ENCODE measurements at regions not wholly inside any gene's neighbourhood (a gene's known extent, or its start where the extent isn't known, plus 50 kb on each side); places are given as distances from the start of the nearest gene placed in this dataset.
"Not testable (repeated sequence)": the region's sequence is repeated elsewhere in the genome, so short reads cannot be mapped to it uniquely, and the experiment has no call there.

GRCh38 chr5:133861161-133861737, 107.2 kb downstream of the C5orf15 start:
- Histone ChIP-seq H3K27me3 (ENCODE audit: control insufficient read depth in 3 of 3, insufficient read depth in 3 of 3, low read length in 3 of 3) (peaks cover 0 to 2% (median 0%) of the 10 kb centered on the region in 3 donors), H3K9me3 (ENCODE audit: control insufficient read depth in 3 of 3, low read length in 3 of 3) (no peaks in the 10 kb centered on the region), H3K9ac (ENCODE audit: low read depth in 1 of 3, low read length in 3 of 3) (no peak overlapping the region), H3K36me3 (ENCODE audit: control insufficient read depth in 3 of 3, insufficient read depth in 3 of 3, low read length in 3 of 3) (no peaks in the 10 kb centered on the region), H3K27ac (ENCODE audit: low read depth, low read length) (no peak overlapping the region), H3K4me3 (ENCODE audit: low read length in 3 of 3) (no peak overlapping the region), H3K4me1 (ENCODE audit: control insufficient read depth in 3 of 3, insufficient read depth in 3 of 3, low read length in 3 of 3) (no peaks in the 10 kb centered on the region)

- H3K36me3 ChIP-seq (ENCODE audit: control insufficient read depth in 3 of 3, insufficient read depth in 3 of 3, low read length in 3 of 3): no peaks in the 10 kb centered on the region
- H3K4me3 ChIP-seq (ENCODE audit: low read length in 3 of 3): no peak overlapping the region
- H3K9ac ChIP-seq (ENCODE audit: low read depth in 1 of 3, low read length in 3 of 3): no peak overlapping the region
- H3K27ac ChIP-seq (ENCODE audit: low read depth, low read length): no peak overlapping the region
- peaks cover 0 to 2% (median 2%) of the 10 kb centered on the region in 3 donors for H3K27me3 ChIP-seq (ENCODE audit: control insufficient read depth in 3 of 3, insufficient read depth in 3 of 3, low read length in 3 of 3)
- no peaks in the 10 kb centered on the region for H3K9me3 ChIP-seq (ENCODE audit: control insufficient read depth in 3 of 3, low read length in 3 of 3)
- H3K4me1 ChIP-seq (ENCODE audit: control insufficient read depth in 3 of 3, insufficient read depth in 3 of 3, low read length in 3 of 3): no peaks in the 10 kb centered on the region
These were observed 109.4 kb downstream of the C5orf15 start for GRCh38 chr5:133859073-133859472.

GRCh38 chr5:133857595-133858313, 110.7 kb downstream of the C5orf15 start:
- H3K4me3 ChIP-seq (ENCODE audit: low read length in 3 of 3); H3K36me3 ChIP-seq (ENCODE audit: control insufficient read depth in 3 of 3, insufficient read depth in 3 of 3, low read length in 3 of 3); H3K4me1 ChIP-seq (ENCODE audit: control insufficient read depth in 3 of 3, insufficient read depth in 3 of 3, low read length in 3 of 3): not testable (repeated sequence)

GRCh38 chr5:133854554-133854953, 113.9 kb downstream of the C5orf15 start:
- Histone ChIP-seq H3K27me3 (ENCODE audit: control insufficient read depth in 3 of 3, insufficient read depth in 3 of 3, low read length in 3 of 3) (peaks cover 0 to 2% (median 0%) of the 10 kb centered on the region in 3 donors), H3K9me3 (ENCODE audit: control insufficient read depth in 3 of 3, low read length in 3 of 3) (no peaks in the 10 kb centered on the region), H3K27ac (ENCODE audit: low read depth, low read length) (no peak overlapping the region), H3K9ac (ENCODE audit: low read depth in 1 of 3, low read length in 3 of 3) (no peak overlapping the region), H3K36me3 (ENCODE audit: control insufficient read depth in 3 of 3, insufficient read depth in 3 of 3, low read length in 3 of 3) (no peaks in the 10 kb centered on the region), H3K4me3 (ENCODE audit: low read length in 3 of 3) (no peak overlapping the region), H3K4me1 (ENCODE audit: control insufficient read depth in 3 of 3, insufficient read depth in 3 of 3, low read length in 3 of 3) (no peaks in the 10 kb centered on the region)

More at GRCh38 chr5:133857595-133858313, 110.7 kb downstream of the C5orf15 start:
- H3K27me3 ChIP-seq (ENCODE audit: control insufficient read depth in 3 of 3, insufficient read depth in 3 of 3, low read length in 3 of 3); H3K9ac ChIP-seq (ENCODE audit: low read depth in 1 of 3, low read length in 3 of 3); H3K27ac ChIP-seq (ENCODE audit: low read depth, low read length); H3K9me3 ChIP-seq (ENCODE audit: control insufficient read depth in 3 of 3, low read length in 3 of 3): not testable (repeated sequence)

GRCh38 chr5:133853646-133854365, 114.6 kb downstream of the C5orf15 start:
- peaks cover 0 to 2% (median 0%) of the 10 kb centered on the region in 3 donors for H3K27me3 ChIP-seq (ENCODE audit: control insufficient read depth in 3 of 3, insufficient read depth in 3 of 3, low read length in 3 of 3)
- H3K4me3 ChIP-seq (ENCODE audit: low read length in 3 of 3): no peak overlapping the region
- H3K27ac ChIP-seq (ENCODE audit: low read depth, low read length): no peak overlapping the region
- no peaks in the 10 kb centered on the region for H3K36me3 ChIP-seq (ENCODE audit: control insufficient read depth in 3 of 3, insufficient read depth in 3 of 3, low read length in 3 of 3)
- H3K4me1 ChIP-seq (ENCODE audit: control insufficient read depth in 3 of 3, insufficient read depth in 3 of 3, low read length in 3 of 3): peaks cover 0 to 4% (median 4%) of the 10 kb centered on the region in 3 donors
- no peak overlapping the region for H3K9ac ChIP-seq (ENCODE audit: low read depth in 1 of 3, low read length in 3 of 3)
- H3K9me3 ChIP-seq (ENCODE audit: control insufficient read depth in 3 of 3, low read length in 3 of 3): no peaks in the 10 kb centered on the region

GRCh38 chr5:133851521-133851920, 116.9 kb downstream of the C5orf15 start:
- no peak overlapping the region for H3K9ac ChIP-seq (ENCODE audit: low read depth in 1 of 3, low read length in 3 of 3)
- no peaks in the 10 kb centered on the region for H3K9me3 ChIP-seq (ENCODE audit: control insufficient read depth in 3 of 3, low read length in 3 of 3)
- H3K27me3 ChIP-seq (ENCODE audit: control insufficient read depth in 3 of 3, insufficient read depth in 3 of 3, low read length in 3 of 3): peaks cover 0 to 2% (median 0%) of the 10 kb centered on the region in 3 donors
- no peak overlapping the region for H3K27ac ChIP-seq (ENCODE audit: low read depth, low read length)
- peaks cover 0 to 4% (median 4%) of the 10 kb centered on the region in 3 donors for H3K4me1 ChIP-seq (ENCODE audit: control insufficient read depth in 3 of 3, insufficient read depth in 3 of 3, low read length in 3 of 3)
- H3K4me3 ChIP-seq (ENCODE audit: low read length in 3 of 3): no peak overlapping the region
- no peaks in the 10 kb centered on the region for H3K36me3 ChIP-seq (ENCODE audit: control insufficient read depth in 3 of 3, insufficient read depth in 3 of 3, low read length in 3 of 3)

GRCh38 chr5:133850811-133851210, 117.6 kb downstream of the C5orf15 start:
- Histone ChIP-seq H3K27me3 (ENCODE audit: control insufficient read depth in 3 of 3, insufficient read depth in 3 of 3, low read length in 3 of 3) (peaks cover 0 to 2% (median 0%) of the 10 kb centered on the region in 3 donors), H3K4me3 (ENCODE audit: low read length in 3 of 3) (no peak overlapping the region), H3K36me3 (ENCODE audit: control insufficient read depth in 3 of 3, insufficient read depth in 3 of 3, low read length in 3 of 3) (no peaks in the 10 kb centered on the region), H3K27ac (ENCODE audit: low read depth, low read length) (no peak overlapping the region), H3K9ac (ENCODE audit: low read depth in 1 of 3, low read length in 3 of 3) (no peak overlapping the region), H3K4me1 (ENCODE audit: control insufficient read depth in 3 of 3, insufficient read depth in 3 of 3, low read length in 3 of 3) (peaks cover 0 to 4% (median 4%) of the 10 kb centered on the region in 3 donors), H3K9me3 (ENCODE audit: control insufficient read depth in 3 of 3, low read length in 3 of 3) (no peaks in the 10 kb centered on the region)

GRCh38 chr5:133849116-133849515, 119.3 kb downstream of the C5orf15 start:
- Histone ChIP-seq H3K9me3 (ENCODE audit: control insufficient read depth in 3 of 3, low read length in 3 of 3) (no peaks in the 10 kb centered on the region), H3K9ac (ENCODE audit: low read depth in 1 of 3, low read length in 3 of 3) (no peak overlapping the region), H3K4me3 (ENCODE audit: low read length in 3 of 3) (no peak overlapping the region), H3K27me3 (ENCODE audit: control insufficient read depth in 3 of 3, insufficient read depth in 3 of 3, low read length in 3 of 3) (no peaks in the 10 kb centered on the region), H3K36me3 (ENCODE audit: control insufficient read depth in 3 of 3, insufficient read depth in 3 of 3, low read length in 3 of 3) (no peaks in the 10 kb centered on the region), H3K27ac (ENCODE audit: low read depth, low read length) (no peak overlapping the region), H3K4me1 (ENCODE audit: control insufficient read depth in 3 of 3, insufficient read depth in 3 of 3, low read length in 3 of 3) (peaks cover 0 to 4% (median 4%) of the 10 kb centered on the region in 3 donors)

- peaks cover 0 to 4% (median 4%) of the 10 kb centered on the region in 3 donors for H3K4me1 ChIP-seq (ENCODE audit: control insufficient read depth in 3 of 3, insufficient read depth in 3 of 3, low read length in 3 of 3)
- H3K27ac ChIP-seq (ENCODE audit: low read depth, low read length): no peak overlapping the region
- H3K27me3 ChIP-seq (ENCODE audit: control insufficient read depth in 3 of 3, insufficient read depth in 3 of 3, low read length in 3 of 3): no peaks in the 10 kb centered on the region
- no peaks in the 10 kb centered on the region for H3K36me3 ChIP-seq (ENCODE audit: control insufficient read depth in 3 of 3, insufficient read depth in 3 of 3, low read length in 3 of 3)
- H3K9me3 ChIP-seq (ENCODE audit: control insufficient read depth in 3 of 3, low read length in 3 of 3): no peaks in the 10 kb centered on the region
- H3K9ac ChIP-seq (ENCODE audit: low read depth in 1 of 3, low read length in 3 of 3): no peak overlapping the region
- no peak overlapping the region for H3K4me3 ChIP-seq (ENCODE audit: low read length in 3 of 3)
These were observed 120.0 kb downstream of the C5orf15 start for GRCh38 chr5:133848341-133848811.

- Histone ChIP-seq H3K36me3 (ENCODE audit: control insufficient read depth in 3 of 3, insufficient read depth in 3 of 3, low read length in 3 of 3) (no peaks in the 10 kb centered on the region), H3K27ac (ENCODE audit: low read depth, low read length) (no peak overlapping the region), H3K4me3 (ENCODE audit: low read length in 3 of 3) (no peak overlapping the region), H3K9ac (ENCODE audit: low read depth in 1 of 3, low read length in 3 of 3) (no peak overlapping the region), H3K4me1 (ENCODE audit: control insufficient read depth in 3 of 3, insufficient read depth in 3 of 3, low read length in 3 of 3) (peaks cover 0 to 4% (median 4%) of the 10 kb centered on the region in 3 donors), H3K9me3 (ENCODE audit: control insufficient read depth in 3 of 3, low read length in 3 of 3) (no peaks in the 10 kb centered on the region), H3K27me3 (ENCODE audit: control insufficient read depth in 3 of 3, insufficient read depth in 3 of 3, low read length in 3 of 3) (no peaks in the 10 kb centered on the region)
These were observed 120.5 kb downstream of the C5orf15 start for GRCh38 chr5:133847886-133848285.
